ENCODE measurements at regions not wholly inside any gene's neighbourhood (a gene's known extent, or its start where the extent isn't known, plus 50 kb on each side); places are given as distances from the start of the nearest gene placed in this dataset.

GRCh38 chr3:124401843-124402242 lies 328.4 kb upstream of the UMPS start:
- DNase-seq (ENCODE audit: low read depth): peak; percentile 81
- H3K36me3 ChIP-seq (ENCODE audit: control insufficient read depth, insufficient read depth, low read length): no peaks in the 10 kb centered on the region
- H3K27me3 ChIP-seq (ENCODE audit: control insufficient read depth, insufficient read depth, low read length): no peaks in the 10 kb centered on the region
- TF ChIP-seq CTCF (IDR thresholded peaks at IDR 0.05; ENCODE audit: insufficient read depth, low read length, poor library complexity, severe bottlenecking): no peak
- H3K4me3 ChIP-seq (ENCODE audit: low read depth, low read length): no peak overlapping the region

- TF ChIP-seq CTCF (IDR thresholded peaks at IDR 0.05; ENCODE audit: insufficient read depth, low read length, poor library complexity, severe bottlenecking): no peak
- DNase-seq (ENCODE audit: low read depth): no peak
- Histone ChIP-seq H3K4me3 (ENCODE audit: low read depth, low read length) (no peak overlapping the region), H3K27me3 (ENCODE audit: control insufficient read depth, insufficient read depth, low read length) (no peaks in the 10 kb centered on the region), H3K36me3 (ENCODE audit: control insufficient read depth, insufficient read depth, low read length) (no peaks in the 10 kb centered on the region)
These were observed 327.5 kb upstream of the UMPS start for GRCh38 chr3:124402791-124403190.

GRCh38 chr3:124404621-124405020 lies 325.6 kb upstream of the UMPS start:
- no peak for DNase-seq (ENCODE audit: low read depth)
- Histone ChIP-seq H3K36me3 (ENCODE audit: control insufficient read depth, insufficient read depth, low read length) (no peaks in the 10 kb centered on the region), H3K27me3 (ENCODE audit: control insufficient read depth, insufficient read depth, low read length) (no peaks in the 10 kb centered on the region), H3K4me3 (ENCODE audit: low read depth, low read length) (no peak overlapping the region)
- no peak for TF ChIP-seq CTCF (IDR thresholded peaks at IDR 0.05; ENCODE audit: insufficient read depth, low read length, poor library complexity, severe bottlenecking)

GRCh38 chr3:124407260-124407659 lies 323.0 kb upstream of the UMPS start:
- no peaks in the 10 kb centered on the region for H3K36me3 ChIP-seq (ENCODE audit: control insufficient read depth, insufficient read depth, low read length)
- DNase-seq (ENCODE audit: low read depth): no peak

GRCh38 chr3:124409650-124410275 lies 320.5 kb upstream of the UMPS start:
- H3K4me3 ChIP-seq (ENCODE audit: low read depth, low read length): no peak overlapping the region
- DNase-seq (ENCODE audit: low read depth): peak; percentile 51

More at GRCh38 chr3:124407260-124407659, 323.0 kb upstream of the UMPS start:
- Histone ChIP-seq H3K27me3 (ENCODE audit: control insufficient read depth, insufficient read depth, low read length) (no peaks in the 10 kb centered on the region), H3K4me3 (ENCODE audit: low read depth, low read length) (no peak overlapping the region)
- no peak for TF ChIP-seq CTCF (IDR thresholded peaks at IDR 0.05; ENCODE audit: insufficient read depth, low read length, poor library complexity, severe bottlenecking)

More at GRCh38 chr3:124409650-124410275, 320.5 kb upstream of the UMPS start:
- H3K36me3 ChIP-seq (ENCODE audit: control insufficient read depth, insufficient read depth, low read length): no peaks in the 10 kb centered on the region
- no peaks in the 10 kb centered on the region for H3K27me3 ChIP-seq (ENCODE audit: control insufficient read depth, insufficient read depth, low read length)
- TF ChIP-seq CTCF (IDR thresholded peaks at IDR 0.05; ENCODE audit: insufficient read depth, low read length, poor library complexity, severe bottlenecking): no peak
